Colonic mucosa (tissue), 4 donors: ENCODE measurements at regions not wholly inside any gene's neighbourhood (a gene's known extent, or its start where the extent isn't known, plus 50 kb on each side); places are given as distances from the start of the nearest gene placed in this dataset.

Source experiments
- DNase-seq: peaks from one replicate; pipeline ENCODE4 v3.0.0-alpha.2; 2020
- H3K27ac ChIP-seq: fragments of 200-600 bp; one replicate; pipeline ENCODE4 v1.8.0; 2021
- H3K27me3 ChIP-seq: fragments of 200-600 bp; one replicate; pipeline ENCODE4 v1.8.0; 2021
- H3K36me3 ChIP-seq: fragments of 200-600 bp; one replicate; pipeline ENCODE4 v1.8.0; 2021
- H3K4me1 ChIP-seq: fragments of 200-600 bp; one replicate; pipeline ENCODE4 v1.8.0; 2021; ENCODE audit warnings: mild to moderate bottlenecking
- H3K4me3 ChIP-seq: fragments of 200-600 bp; one replicate; pipeline ENCODE4 v1.8.0; 2021
- H3K9ac ChIP-seq, 2 donors: one replicate each; pipeline ENCODE4 v1.7.0; 2013; ENCODE audit warnings: control low read depth in 2 of 2, low read depth in 2 of 2, low read length in 2 of 2
- H3K9me3 ChIP-seq: fragments of 200-600 bp; one replicate; pipeline ENCODE4 v1.8.0; 2021
- CTCF ChIP-seq: fragments of 200-600 bp; IDR thresholded peaks from one replicate; pipeline ENCODE4 v1.8.0; 2022; ENCODE audit warnings: antibody characterized with exemption, mild to moderate bottlenecking
- intact Hi-C: fragments of 100-400 bp; cut with DNase I; formaldehyde crosslinking; loops from one replicate; pipeline ENCODE4 v1.14.1; 2022
- donor health status: healthy.
- donor health status: DM: no; HTN: no; CAD: no.
- donor health status: DM: no; HTN: no; CAD: no.

GRCh38 chr2:181172676-181173075 lies 192.3 kb downstream of the UBE2E3 start:
- intact Hi-C loops: no loop called here
- no peaks in the 10 kb centered on the region for H3K27me3 ChIP-seq

GRCh38 chr2:181174611-181175580 lies 194.5 kb downstream of the UBE2E3 start:
- TF ChIP-seq CTCF: no peak
- DNase-seq: no peak
- Histone ChIP-seq H3K9me3 (no peaks in the 10 kb centered on the region), H3K4me1 (no peaks in the 10 kb centered on the region), H3K9ac (no peak overlapping the region), H3K36me3 (no peaks in the 10 kb centered on the region), H3K27me3 (no peaks in the 10 kb centered on the region), H3K27ac (no peak overlapping the region), H3K4me3 (no peak overlapping the region)
- intact Hi-C loops: no loop called here

More at GRCh38 chr2:181172676-181173075, 192.3 kb downstream of the UBE2E3 start:
- Histone ChIP-seq H3K27ac (no peak overlapping the region), H3K4me1 (no peaks in the 10 kb centered on the region), H3K36me3 (no peaks in the 10 kb centered on the region), H3K9me3 (no peaks in the 10 kb centered on the region), H3K4me3 (no peak overlapping the region), H3K9ac (no peak overlapping the region)
- no peak for TF ChIP-seq CTCF
- DNase-seq: no peak

- no peak for DNase-seq
- no peaks in the 10 kb centered on the region for H3K4me1 ChIP-seq
- H3K27me3 ChIP-seq: no peaks in the 10 kb centered on the region
- H3K9ac ChIP-seq: no peak overlapping the region
- no peak overlapping the region for H3K27ac ChIP-seq
- H3K9me3 ChIP-seq: no peaks in the 10 kb centered on the region
- H3K4me3 ChIP-seq: no peak overlapping the region
- no peaks in the 10 kb centered on the region for H3K36me3 ChIP-seq
- TF ChIP-seq CTCF: no peak
- intact Hi-C loops: no loop called here
These were observed 196.1 kb downstream of the UBE2E3 start for GRCh38 chr2:181176540-181176939.

- DNase-seq: no peak
- H3K36me3 ChIP-seq: no peaks in the 10 kb centered on the region
- no peaks in the 10 kb centered on the region for H3K4me1 ChIP-seq
- no peaks in the 10 kb centered on the region for H3K27me3 ChIP-seq
- no peaks in the 10 kb centered on the region for H3K9me3 ChIP-seq
- intact Hi-C loops: no loop called here
- no peak for TF ChIP-seq CTCF
- no peak overlapping the region for H3K27ac ChIP-seq
- no peak overlapping the region for H3K4me3 ChIP-seq
- no peak overlapping the region for H3K9ac ChIP-seq
These were observed 197.0 kb downstream of the UBE2E3 start for GRCh38 chr2:181177376-181177775.

GRCh38 chr2:181178130-181178529 lies 197.7 kb downstream of the UBE2E3 start:
- Histone ChIP-seq H3K27me3 (no peaks in the 10 kb centered on the region), H3K4me3 (no peak overlapping the region), H3K36me3 (no peaks in the 10 kb centered on the region), H3K4me1 (no peaks in the 10 kb centered on the region), H3K9ac (no peak overlapping the region), H3K9me3 (no peaks in the 10 kb centered on the region), H3K27ac (no peak overlapping the region)
- no peak for DNase-seq
- intact Hi-C loops: no loop called here
- no peak for TF ChIP-seq CTCF
